Gastrocnemius medialis (tissue), 4 donors: ENCODE measurements at regions not wholly inside any gene's neighbourhood (a gene's known extent, or its start where the extent isn't known, plus 50 kb on each side); places are given as distances from the start of the nearest gene placed in this dataset.

Experiments
- ATAC-seq, 2 donors: fragments of 150-250 bp; one replicate each; pipeline ENCODE4 v1.9.1; 2016
- DNase-seq, 2 donors: peaks; one replicate each; pipeline ENCODE4 v3.0.0-alpha.2; 2019
- H3K27ac ChIP-seq, 4 donors: fragments of 200-600 bp; sonication (generic); 1 replicate in 1 of 4; 2 replicates in 3 of 4; pipeline ENCODE4 v1.5.1; 2016 to 2018; ENCODE audit warnings: mild to moderate bottlenecking in 2 of 4, moderate library complexity in 1 of 4
- H3K27me3 ChIP-seq, 3 donors: fragments of 200-600 bp; sonication (generic) in 2 of 3; 1 replicate in 1 of 3; 2 replicates in 2 of 3; pipeline versions ENCODE4 v1.5.1 to v1.6.0; 2016 to 2019; ENCODE audit warnings: mild to moderate bottlenecking in 1 of 3, moderate library complexity in 1 of 3
- H3K36me3 ChIP-seq, 2 donors: fragments of 200-600 bp; sonication (generic) in 1 of 2; one replicate each; pipeline ENCODE4 v1.5.1; 2017 to 2018
- H3K4me1 ChIP-seq, 2 donors: fragments of 200-600 bp; sonication (generic) in 1 of 2; one replicate each; pipeline ENCODE4 v1.5.1; 2016 to 2017; ENCODE audit warnings: mild to moderate bottlenecking in 2 of 2
- H3K4me3 ChIP-seq, 4 donors: fragments of 200-600 bp; sonication (generic) in 3 of 4; 1 replicate in 1 of 4; 2 replicates in 3 of 4; pipeline ENCODE4 v1.5.1; 2016 to 2019; ENCODE audit warnings: mild to moderate bottlenecking in 2 of 4
- H3K9me3 ChIP-seq, 3 donors: fragments of 200-600 bp; sonication (generic) in 2 of 3; 1 replicate in 1 of 3; 2 replicates in 2 of 3; pipeline ENCODE4 v1.5.1; 2016 to 2019
- POLR2A ChIP-seq, 2 donors: fragments of 450-650 bp; IDR thresholded peaks; one replicate each; pipeline ENCODE4 v1.6.1; 2017; ENCODE audit warnings: antibody characterized with exemption in 2 of 2, mild to moderate bottlenecking in 2 of 2, moderate library complexity in 2 of 2
- in situ Hi-C, 4 donors: fragments of 200-750 bp; cut with MboI; loops; one replicate each; pipeline versions ENCODE4 v1.15.0 to v1.8.0; 2017; ENCODE audit warnings: low sequenced_read_pairs in 4 of 4
- intact Hi-C: fragments of 100-400 bp; cut with DNase I; formaldehyde crosslinking; loops from one replicate; pipeline ENCODE4 v1.15.1; 2023; ENCODE audit warnings: low total_unique reads
- TF ChIP-seq, protein P1 (sequence below), 5 experiments: fragments of 450-650 bp in 3 of 5; fragments of 200-600 bp in 2 of 5; sonication (generic) in 2 of 5; IDR thresholded peaks in 4 of 5; conservative IDR thresholded peaks in 1 of 5; 1 replicate in 4 of 5; 2 replicates in 1 of 5; pipeline ENCODE4 v1.5.1; 2016 to 2019; ENCODE audit warnings: antibody characterized with exemption in 5 of 5, mild to moderate bottlenecking in 3 of 5, moderate library complexity in 3 of 5

DNA sequence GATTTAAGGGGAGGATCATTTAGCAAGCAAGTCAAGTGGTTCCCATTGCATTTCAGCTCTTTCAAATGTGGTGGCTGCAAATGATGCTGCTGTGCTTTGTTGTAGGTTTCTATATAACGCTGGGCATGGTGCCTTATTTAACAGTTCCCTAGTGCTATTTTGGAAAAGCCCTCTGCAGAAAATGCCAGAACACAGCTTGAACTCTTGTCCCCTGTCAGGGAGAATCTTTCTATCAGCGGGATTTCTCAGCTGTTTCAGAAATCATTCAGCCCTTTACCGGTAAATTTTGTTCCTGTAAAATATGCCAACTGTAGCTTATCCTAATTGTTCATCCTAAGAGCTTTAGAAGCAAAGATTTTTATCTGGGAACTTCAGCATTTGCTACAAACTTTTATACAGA lies 77.8 kb upstream of the DTNA start:
- Histone ChIP-seq H3K27me3 (no peaks in the 10 kb centered on the region), H3K4me3 (no peak overlapping the region), H3K27ac (peak overlapping the region in 3 of 4 donors; percentile 3 to 54 (median 6)), H3K4me1 (peaks cover 16 to 37% of the 10 kb centered on the region in 2 donors), H3K9me3 (no peaks in the 10 kb centered on the region), H3K36me3 (no peaks in the 10 kb centered on the region)
- ATAC-seq (no peak), DNase-seq (no peak)
- TF ChIP-seq, protein P1, sequence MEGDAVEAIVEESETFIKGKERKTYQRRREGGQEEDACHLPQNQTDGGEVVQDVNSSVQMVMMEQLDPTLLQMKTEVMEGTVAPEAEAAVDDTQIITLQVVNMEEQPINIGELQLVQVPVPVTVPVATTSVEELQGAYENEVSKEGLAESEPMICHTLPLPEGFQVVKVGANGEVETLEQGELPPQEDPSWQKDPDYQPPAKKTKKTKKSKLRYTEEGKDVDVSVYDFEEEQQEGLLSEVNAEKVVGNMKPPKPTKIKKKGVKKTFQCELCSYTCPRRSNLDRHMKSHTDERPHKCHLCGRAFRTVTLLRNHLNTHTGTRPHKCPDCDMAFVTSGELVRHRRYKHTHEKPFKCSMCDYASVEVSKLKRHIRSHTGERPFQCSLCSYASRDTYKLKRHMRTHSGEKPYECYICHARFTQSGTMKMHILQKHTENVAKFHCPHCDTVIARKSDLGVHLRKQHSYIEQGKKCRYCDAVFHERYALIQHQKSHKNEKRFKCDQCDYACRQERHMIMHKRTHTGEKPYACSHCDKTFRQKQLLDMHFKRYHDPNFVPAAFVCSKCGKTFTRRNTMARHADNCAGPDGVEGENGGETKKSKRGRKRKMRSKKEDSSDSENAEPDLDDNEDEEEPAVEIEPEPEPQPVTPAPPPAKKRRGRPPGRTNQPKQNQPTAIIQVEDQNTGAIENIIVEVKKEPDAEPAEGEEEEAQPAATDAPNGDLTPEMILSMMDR (IDR thresholded peaks at IDR 0.05 in 4 of 5, conservative IDR thresholded peaks at IDR 0.05 in 1 of 5) = no peak
- TF ChIP-seq POLR2A (IDR thresholded peaks at IDR 0.05) = no peak
- intact Hi-C loops (no loop called here), in situ Hi-C loops (loop anchor here in 1 of 4 donors (25.0 kb wide), 1 partner anchor 95 kb away; no protein-coding TSS in a partner anchor)

DNA sequence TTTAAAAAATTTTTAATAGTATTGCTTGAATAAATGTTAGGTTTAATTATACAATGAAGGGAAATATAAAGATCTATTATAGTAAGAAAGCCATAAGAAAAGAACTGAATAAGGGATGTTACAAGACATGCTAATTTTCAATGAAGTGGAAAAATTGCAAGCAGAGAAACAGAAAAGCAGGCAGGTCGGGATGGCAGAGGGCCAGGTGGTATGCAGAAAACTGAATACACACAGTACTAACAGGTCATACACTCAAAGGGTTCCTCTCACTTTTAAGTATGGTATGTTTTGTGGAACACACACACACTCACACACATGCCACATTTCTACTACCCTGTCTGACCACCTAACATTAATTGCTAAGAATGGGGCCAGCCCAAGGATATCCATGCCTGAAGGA lies 76.7 kb upstream of the DTNA start:
- DNase-seq (no peak), ATAC-seq (no peak)
- in situ Hi-C loops = loop anchor here in 1 of 4 donors (25.0 kb wide), 1 partner anchor 96 kb away; no protein-coding TSS in a partner anchor
- intact Hi-C loops = no loop called here
- no peak overlapping the region for H3K4me3 ChIP-seq
- peak overlapping the region in 2 of 4 donors; percentile 6 to 49 for H3K27ac ChIP-seq
- TF ChIP-seq POLR2A (IDR thresholded peaks at IDR 0.05) = no peak
- TF ChIP-seq, protein P1 (IDR thresholded peaks at IDR 0.05 in 4 of 5, conservative IDR thresholded peaks at IDR 0.05 in 1 of 5) = no peak
- no peaks in the 10 kb centered on the region for H3K27me3 ChIP-seq
- H3K4me1 ChIP-seq = peaks cover 16 to 42% of the 10 kb centered on the region in 2 donors
- H3K9me3 ChIP-seq = no peaks in the 10 kb centered on the region
- no peaks in the 10 kb centered on the region for H3K36me3 ChIP-seq

DNA sequence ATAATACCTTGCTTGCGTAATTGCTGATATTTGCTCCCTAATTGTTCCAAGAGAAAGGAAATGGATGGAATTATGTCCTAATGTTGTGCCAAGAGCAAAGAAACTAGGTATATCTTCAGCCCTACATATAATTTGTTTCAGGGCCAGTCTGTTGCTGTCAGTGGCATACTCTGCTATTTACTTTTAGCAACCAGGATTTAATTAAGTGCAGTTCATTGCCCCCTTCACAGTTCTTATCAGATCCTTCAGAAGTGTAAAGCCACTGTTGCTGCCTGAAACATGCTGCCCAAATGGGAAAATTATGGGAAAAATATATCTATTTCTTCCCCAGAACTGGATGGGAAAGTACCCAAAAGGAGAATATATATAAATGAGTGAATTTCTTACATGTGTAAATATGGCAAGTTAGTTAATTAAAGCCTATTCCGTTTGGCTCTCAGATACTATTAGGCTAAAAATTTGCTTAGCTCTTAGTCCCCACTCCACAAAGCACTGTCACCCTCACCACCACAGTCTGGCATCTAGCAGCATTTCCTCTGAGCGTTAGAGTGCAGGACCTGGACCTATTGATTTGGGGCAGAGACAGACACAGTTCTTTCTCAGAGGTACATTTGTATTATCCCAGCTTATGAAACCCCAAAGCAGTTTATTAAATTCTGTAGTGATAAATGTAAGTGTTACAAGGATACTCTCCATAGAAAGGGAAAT lies 72.8 kb upstream of the DTNA start:
- no peak overlapping the region for H3K4me3 ChIP-seq
- H3K4me1 ChIP-seq = peaks cover 18 to 38% of the 10 kb centered on the region in 2 donors
- no peaks in the 10 kb centered on the region for H3K9me3 ChIP-seq
- ATAC-seq (peak in 1 of 2 donors; percentile 26), DNase-seq (no peak)
- H3K36me3 ChIP-seq = no peaks in the 10 kb centered on the region
- no peaks in the 10 kb centered on the region for H3K27me3 ChIP-seq
- no peak for TF ChIP-seq POLR2A (IDR thresholded peaks at IDR 0.05)
- TF ChIP-seq, protein P1 (IDR thresholded peaks at IDR 0.05 in 4 of 5, conservative IDR thresholded peaks at IDR 0.05 in 1 of 5) = no peak
- peak overlapping the region; percentile 19 to 86 (median 49) for H3K27ac ChIP-seq
- in situ Hi-C loops (loop anchor here in 1 of 4 donors (25.0 kb wide), 1 partner anchor 100 kb away; no protein-coding TSS in a partner anchor), intact Hi-C loops (loop anchor here (5.0 kb wide), 1 partner anchor 145 kb away; no protein-coding TSS in a partner anchor)

DNA sequence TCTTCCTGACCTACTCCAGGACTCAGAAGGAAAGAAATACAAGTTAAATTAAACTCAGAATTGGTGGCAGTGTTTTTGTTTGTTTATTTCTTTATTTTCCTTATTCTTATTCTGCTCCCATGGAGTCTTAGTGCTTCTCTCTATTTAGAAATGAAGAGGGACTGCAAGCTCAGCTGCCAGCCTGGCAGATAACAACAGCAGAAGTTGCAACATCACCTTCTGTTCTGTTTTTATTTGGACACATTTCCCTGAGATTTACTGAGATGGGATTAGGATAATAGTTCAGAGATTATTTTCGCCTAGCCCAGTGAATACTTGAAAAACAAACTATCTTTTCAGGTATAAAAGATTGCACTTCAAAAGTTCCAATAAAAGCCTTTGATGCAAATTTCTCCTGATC lies 70.4 kb upstream of the DTNA start:
- no peaks in the 10 kb centered on the region for H3K9me3 ChIP-seq
- DNase-seq = peak in 1 of 2 donors; percentile 31
- no peaks in the 10 kb centered on the region for H3K27me3 ChIP-seq
- in situ Hi-C loops (loop anchor here in 1 of 4 donors (10.0 to 25.0 kb wide), 2 partner anchors 45 to 102 kb away; no protein-coding TSS in a partner anchor), intact Hi-C loops (loop anchor here (2.0 to 5.0 kb wide), 2 partner anchors 15 to 147 kb away; no protein-coding TSS in a partner anchor)
- TF ChIP-seq, protein P1 (IDR thresholded peaks at IDR 0.05 in 4 of 5, conservative IDR thresholded peaks at IDR 0.05 in 1 of 5) = no peak
- no peak for TF ChIP-seq POLR2A (IDR thresholded peaks at IDR 0.05)
- peak; percentile 74 to 75 for ATAC-seq
- H3K27ac ChIP-seq = peak overlapping the region; percentile 57 to 86 (median 72)
- no peak overlapping the region for H3K4me3 ChIP-seq
- no peaks in the 10 kb centered on the region for H3K36me3 ChIP-seq
- H3K4me1 ChIP-seq = peaks cover 35 to 43% of the 10 kb centered on the region in 2 donors
